ENCODE measurements at regions not wholly inside any gene's neighbourhood (a gene's known extent, or its start where the extent isn't known, plus 50 kb on each side); places are given as distances from the start of the nearest gene placed in this dataset.

DNA sequence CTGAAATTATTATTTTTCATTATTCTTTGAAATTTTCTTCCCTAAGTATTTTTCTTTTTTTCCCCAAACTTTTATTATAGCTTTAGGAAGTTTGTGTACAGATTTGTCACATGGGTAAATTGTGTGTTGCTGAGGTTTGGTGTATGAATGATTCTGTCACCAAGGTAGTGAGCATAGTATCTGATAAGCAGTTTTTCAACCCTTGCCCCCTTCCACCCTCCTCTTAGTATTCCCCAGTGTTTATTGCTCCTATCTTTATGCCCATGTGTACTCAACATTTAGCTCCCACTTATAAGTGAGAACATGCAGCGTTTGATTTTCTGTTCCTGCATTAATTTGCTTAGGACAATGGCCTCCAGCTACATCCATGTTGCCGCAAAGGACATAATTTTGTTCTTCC, 103.9 kb upstream of the MAGEB2 start:
- TF ChIP-seq, protein P1, sequence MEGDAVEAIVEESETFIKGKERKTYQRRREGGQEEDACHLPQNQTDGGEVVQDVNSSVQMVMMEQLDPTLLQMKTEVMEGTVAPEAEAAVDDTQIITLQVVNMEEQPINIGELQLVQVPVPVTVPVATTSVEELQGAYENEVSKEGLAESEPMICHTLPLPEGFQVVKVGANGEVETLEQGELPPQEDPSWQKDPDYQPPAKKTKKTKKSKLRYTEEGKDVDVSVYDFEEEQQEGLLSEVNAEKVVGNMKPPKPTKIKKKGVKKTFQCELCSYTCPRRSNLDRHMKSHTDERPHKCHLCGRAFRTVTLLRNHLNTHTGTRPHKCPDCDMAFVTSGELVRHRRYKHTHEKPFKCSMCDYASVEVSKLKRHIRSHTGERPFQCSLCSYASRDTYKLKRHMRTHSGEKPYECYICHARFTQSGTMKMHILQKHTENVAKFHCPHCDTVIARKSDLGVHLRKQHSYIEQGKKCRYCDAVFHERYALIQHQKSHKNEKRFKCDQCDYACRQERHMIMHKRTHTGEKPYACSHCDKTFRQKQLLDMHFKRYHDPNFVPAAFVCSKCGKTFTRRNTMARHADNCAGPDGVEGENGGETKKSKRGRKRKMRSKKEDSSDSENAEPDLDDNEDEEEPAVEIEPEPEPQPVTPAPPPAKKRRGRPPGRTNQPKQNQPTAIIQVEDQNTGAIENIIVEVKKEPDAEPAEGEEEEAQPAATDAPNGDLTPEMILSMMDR (IDR thresholded peaks at IDR 0.05): no peak
- no peak for TF ChIP-seq POLR2A (IDR thresholded peaks at IDR 0.05)

Measured in thyroid gland (tissue), 4 donors.